NCI-H526 (cell line): ENCODE measurements at regions not wholly inside any gene's neighbourhood (a gene's known extent, or its start where the extent isn't known, plus 50 kb on each side); places are given as distances from the start of the nearest gene placed in this dataset.
"Not testable (repeated sequence)": the region's sequence is repeated elsewhere in the genome, so short reads cannot be mapped to it uniquely, and the experiment has no call there.

Experiments
- DNase-seq, 2 experiments: peaks; one replicate each; lab custom pipeline; 2025; lab: John Stamatoyannopoulos, UW

- DNase-seq: no peak
Measured at GRCh38 chr2:19100570-19100969, 257.9 kb downstream of the OSR1 start.

DNA sequence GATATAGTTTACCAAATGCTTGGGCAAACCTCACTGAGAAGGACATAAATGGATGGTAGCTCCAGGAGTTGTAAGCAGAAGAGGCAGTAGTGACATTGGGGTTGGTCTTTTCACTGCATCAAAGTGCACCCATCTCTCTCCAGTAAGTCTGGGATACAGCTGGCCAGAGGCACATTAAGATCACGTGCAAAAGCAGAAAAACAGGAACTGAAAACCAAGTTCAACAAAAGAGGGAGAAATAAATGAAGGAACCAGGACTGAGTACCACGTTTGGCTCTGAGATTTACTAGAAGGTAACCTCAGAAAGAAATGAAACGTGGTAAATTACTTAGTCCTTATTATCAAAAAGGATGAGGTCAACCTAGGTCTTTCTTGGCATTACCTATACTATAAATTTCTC, 259.2 kb downstream of the OSR1 start:
- DNase-seq: no peak

DNA sequence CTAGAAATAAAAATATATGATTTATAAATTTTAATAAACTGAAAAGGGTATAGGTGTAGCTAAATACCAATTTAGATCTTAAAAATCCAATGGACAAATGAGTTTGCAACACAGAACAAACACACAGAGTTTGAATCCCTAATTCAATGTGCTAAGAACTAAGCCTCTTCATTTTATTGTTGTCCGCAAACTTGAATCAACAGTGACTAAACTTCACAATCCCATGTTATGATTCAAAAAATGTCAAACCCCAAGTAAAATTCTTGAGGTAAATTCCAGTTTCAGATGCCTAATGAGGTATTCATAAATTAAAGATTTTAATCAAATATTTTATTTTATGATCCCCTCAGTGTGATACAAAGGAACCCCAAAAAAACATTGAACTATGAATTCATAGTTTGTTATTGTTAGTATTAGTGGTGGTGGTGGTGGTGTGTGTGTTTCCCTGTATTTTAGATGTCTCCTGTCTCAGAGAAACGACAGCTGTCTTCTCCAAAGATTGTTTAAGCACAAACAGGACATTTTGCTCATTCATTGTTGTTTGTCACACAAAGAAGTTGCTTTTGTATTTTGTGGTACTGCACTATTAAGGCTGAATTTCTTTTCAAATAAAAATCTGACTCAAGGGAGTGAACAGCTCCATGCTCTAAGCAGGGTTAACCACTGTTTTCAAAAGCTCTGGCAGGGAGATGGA, 259.8 kb downstream of the OSR1 start:
- no peak for DNase-seq

GRCh38 chr2:19089476-19089875, 268.9 kb downstream of the OSR1 start:
- not testable (repeated sequence) for DNase-seq

- DNase-seq: no peak
Measured at GRCh38 chr2:19086231-19086651, 272.2 kb downstream of the OSR1 start.

GRCh38 chr2:19078709-19079108, 279.7 kb downstream of the OSR1 start:
- DNase-seq: no peak

DNA sequence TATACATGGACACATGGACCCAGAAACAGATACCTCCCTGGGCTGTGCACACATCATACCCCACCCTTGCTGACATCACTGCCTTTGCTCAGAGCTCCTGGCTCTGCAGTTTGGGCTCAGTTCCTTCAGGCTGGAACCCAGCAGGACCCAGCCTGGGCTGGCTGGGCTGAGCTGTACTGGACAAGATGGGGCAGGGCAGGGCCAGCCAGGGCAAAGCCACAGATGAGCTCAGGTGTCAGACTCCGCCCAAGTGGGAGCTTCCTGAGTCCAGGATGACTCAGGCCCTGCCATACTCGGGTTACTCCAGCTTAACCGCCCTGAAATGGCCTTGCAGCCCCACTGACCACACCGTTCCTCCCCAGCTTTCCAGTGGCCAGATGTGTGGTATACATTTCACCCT, 284.9 kb downstream of the OSR1 start:
- no peak for DNase-seq

DNA sequence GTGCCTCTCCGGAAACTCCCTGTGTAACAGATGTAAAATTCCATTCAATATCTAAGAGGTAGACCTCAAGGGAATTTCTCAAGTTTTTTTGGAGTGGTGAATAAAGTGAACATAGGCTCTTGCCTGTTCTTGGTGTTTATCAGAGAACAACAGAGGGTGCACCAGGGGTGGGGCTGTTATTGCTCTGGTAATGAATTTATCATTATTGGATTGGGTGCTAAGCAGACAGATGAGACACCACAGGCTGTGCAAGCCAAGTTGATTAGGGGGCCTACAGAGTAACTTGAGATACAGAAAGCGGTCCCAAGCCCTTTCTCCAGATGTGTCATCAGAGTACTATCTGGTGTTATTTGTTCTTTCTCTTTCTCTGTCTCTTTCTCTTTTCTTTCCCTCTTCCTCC, 286.3 kb downstream of the OSR1 start:
- DNase-seq: no peak

DNA sequence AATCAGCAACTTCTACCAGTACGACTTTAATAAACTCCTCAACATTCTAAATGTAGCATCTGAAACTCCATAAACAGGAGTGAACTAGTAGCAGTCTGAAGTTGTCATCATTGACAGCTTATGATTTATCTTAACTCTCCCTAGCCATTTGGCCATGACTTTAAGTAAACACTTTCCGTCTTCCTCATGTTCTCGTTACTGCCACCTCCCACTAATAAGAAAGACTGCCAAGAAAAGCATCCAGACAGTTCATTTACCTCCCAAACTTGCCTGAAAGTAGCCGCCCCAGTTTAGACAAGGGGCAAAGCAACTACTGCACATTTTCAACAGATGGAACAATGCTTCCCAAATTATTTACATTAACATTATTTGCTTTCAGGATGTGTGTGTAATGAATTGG, 287.5 kb downstream of the OSR1 start:
- no peak for DNase-seq

DNA sequence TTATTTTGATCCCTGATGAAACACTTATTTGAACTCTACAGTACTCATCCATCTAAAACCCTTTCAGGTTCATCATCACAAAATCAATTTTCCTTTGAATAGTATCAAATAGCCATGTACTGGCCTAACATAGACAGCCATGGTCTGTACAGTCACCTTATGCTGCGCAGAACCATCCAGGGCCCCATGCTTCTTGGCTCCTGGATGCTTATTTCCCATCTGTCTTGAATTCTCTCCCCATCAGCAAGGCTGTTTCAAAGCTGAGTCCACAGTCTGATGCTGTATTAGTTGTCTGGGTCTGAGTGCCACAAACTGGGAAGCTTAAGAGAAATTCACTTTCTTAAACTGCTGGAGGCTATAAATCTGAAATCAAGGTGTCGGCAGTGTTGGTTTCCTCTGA, 290.2 kb downstream of the OSR1 start:
- no peak for DNase-seq

DNA sequence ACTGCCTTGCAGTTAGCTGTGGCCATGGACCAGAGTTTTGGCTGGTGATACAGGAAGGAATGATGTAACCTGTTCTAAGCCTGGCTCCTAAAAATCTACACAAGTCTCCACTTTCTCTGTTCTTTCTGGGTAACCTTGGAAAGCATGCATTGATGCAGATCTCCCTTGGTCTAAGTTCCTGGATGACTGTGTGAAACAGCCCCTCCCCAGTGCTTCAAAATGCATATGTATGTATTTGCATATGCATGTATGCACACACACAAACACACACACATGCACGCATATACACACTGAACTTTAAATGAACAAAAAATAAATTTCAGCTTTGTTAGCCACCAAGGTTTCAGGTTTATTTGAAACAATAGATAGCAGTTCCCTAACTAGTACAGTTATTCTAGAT, 296.1 kb downstream of the OSR1 start:
- no peak for DNase-seq

DNA sequence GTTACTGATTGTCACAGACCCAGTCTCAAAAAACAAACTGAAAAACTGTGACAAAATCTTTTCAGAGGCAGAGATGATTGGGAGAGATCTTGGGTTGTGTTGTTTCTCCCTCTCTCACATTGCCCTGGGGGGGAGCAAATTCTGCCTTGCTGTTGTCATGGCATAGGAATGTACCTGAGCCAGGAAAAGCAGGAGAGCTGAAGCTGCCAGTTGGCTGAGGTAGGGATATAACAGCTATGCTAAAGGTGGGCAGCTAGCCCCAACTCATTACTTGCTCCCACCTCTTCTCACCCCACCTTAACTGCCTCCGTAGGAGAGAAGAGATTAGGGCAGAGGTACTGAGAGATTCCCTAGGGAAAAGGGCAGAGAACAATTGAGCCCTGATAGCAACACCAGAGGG, 299.3 kb downstream of the OSR1 start:
- no peak for DNase-seq

- DNase-seq: no peak
Measured at GRCh38 chr2:19051203-19051831, 307.1 kb downstream of the OSR1 start.

GRCh38 chr2:19050354-19050753, 308.1 kb downstream of the OSR1 start:
- DNase-seq: no peak

GRCh38 chr2:19048593-19049266, 309.7 kb downstream of the OSR1 start:
- no peak for DNase-seq

GRCh38 chr2:19046986-19047780, 311.2 kb downstream of the OSR1 start:
- DNase-seq: no peak

DNA sequence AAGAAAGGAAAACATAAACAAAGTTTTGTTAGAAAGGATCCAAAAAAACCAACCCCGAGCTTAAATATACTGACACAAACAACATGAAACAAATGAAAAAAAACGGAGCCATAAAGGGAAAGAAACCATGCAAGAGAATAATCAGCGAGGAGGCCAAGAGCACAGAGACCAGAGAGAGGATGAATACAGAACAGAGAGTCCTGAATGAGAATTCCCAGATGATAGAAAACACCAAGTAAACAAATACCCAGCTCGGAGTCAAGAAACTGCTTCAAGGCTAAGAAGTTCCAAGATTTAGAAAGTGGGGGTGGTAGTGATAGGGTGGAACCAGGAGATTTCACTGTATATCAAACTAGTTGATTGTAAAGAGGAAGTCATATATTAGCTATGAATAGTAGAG, 313.3 kb downstream of the OSR1 start:
- no peak for DNase-seq

- no peak for DNase-seq
Measured at GRCh38 chr2:19043893-19044292, 314.5 kb downstream of the OSR1 start.

- DNase-seq: no peak
Measured at GRCh38 chr2:19041434-19042041, 316.9 kb downstream of the OSR1 start.

DNA sequence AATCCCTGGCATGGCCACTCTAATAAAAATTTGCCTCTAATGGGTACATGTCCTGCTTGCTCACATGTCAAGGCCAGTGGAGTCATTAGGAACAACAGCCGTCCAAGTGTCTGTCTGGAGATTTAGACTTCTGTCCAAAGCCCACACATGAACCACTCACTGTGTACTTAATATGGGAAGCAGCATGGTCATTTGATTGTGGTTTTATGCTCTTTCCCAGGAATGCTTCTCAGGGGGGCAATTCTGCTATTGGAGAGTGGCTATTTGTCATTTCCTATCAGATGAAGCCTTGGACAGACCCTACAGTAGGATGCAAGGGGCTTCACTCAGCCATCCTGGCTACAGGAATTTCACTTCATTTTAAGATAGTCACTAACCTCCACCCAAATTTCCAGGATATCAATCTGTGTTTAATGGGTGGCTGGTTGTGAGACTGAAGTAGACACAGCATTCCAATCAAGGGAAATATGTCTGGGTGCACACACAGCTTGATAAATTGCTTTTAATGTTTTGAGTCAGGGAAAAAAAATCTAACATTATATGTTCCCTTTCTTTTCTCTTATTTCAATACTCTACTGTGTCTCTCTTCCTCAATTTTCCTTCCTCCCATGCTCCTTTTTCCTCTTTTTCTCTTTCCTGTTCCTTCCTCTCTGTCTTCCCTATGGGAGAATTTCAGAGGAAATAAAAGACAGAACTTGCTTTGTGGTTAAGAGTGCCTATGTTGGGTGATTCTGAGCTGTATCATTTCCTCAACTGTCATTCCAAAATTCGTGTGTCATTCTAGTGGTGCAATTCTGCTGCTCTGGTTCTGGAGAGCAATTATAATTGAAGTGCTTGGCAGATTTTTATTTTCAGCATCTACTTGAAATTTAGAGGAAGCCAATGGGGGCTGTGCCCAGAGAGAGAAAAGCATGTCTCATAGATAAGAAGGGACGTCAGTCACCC, 320.1 kb downstream of the OSR1 start:
- no peak for DNase-seq

DNA sequence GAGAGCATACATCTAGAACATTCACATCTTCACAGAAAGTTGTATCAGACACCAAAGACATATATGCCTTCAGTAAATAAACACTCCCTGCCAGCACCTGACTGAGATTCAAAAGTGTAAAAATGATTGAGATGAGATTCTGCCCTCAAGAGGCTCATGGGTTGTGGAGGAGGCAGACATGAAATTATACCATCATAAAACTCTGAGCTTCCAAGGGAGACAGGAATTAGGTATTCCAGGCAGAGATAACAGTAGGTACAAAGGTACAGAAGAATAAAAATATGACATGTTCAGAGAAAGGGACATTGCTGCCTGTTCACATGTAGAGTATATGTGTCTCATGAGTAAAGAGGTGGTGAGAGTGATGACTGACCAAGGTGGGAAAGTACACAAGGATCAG, 322.3 kb downstream of the OSR1 start:
- DNase-seq: no peak
